NCI-H446 (cell line): ENCODE measurements at regions not wholly inside any gene's neighbourhood (a gene's known extent, or its start where the extent isn't known, plus 50 kb on each side); places are given as distances from the start of the nearest gene placed in this dataset.

Experiments
- DNase-seq, 2 experiments: peaks; one replicate each; lab custom pipeline; 2025; lab: John Stamatoyannopoulos, UW

DNA sequence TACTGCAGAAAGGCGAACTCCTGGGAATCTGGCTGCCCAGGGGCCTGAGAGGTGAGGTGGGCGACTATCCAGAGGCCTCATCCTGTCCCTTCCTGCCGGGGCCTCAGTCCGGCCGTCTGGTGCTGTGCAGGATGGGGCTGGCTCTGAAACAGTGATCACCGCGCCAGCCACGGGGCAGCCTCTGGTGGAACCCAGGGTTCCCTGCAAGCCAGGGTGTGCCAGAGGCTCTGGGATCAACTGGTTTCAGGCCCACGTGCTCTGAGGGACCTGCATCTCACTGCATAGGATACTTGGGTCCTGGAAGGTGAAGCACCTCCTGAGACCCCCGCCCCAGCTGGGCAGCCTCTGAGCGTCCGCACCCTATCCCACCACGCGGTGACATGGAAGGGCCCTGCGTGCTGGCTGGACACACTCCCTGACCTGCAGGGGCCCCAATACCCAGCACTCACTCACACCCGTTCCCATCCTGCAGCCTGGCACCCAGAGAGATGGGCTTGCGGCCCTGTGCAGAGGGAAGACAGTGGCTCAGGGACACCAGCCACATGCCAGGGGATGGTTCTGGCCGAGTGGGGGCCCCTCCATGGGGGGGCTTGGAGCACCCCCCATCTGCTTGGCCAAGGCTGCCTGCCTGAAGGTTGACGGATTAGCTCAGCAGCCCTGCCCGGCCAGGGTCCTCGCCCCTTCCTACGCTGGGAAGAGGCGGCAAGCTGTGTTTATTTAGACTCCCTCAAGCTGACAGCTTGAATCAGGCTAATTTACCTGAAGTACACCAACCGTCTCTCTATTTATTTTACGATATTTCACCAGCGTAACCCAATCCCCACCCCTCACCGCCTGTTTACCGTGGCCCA lies 64.3 kb upstream of the TTC34 start:
- DNase-seq = no peak

DNA sequence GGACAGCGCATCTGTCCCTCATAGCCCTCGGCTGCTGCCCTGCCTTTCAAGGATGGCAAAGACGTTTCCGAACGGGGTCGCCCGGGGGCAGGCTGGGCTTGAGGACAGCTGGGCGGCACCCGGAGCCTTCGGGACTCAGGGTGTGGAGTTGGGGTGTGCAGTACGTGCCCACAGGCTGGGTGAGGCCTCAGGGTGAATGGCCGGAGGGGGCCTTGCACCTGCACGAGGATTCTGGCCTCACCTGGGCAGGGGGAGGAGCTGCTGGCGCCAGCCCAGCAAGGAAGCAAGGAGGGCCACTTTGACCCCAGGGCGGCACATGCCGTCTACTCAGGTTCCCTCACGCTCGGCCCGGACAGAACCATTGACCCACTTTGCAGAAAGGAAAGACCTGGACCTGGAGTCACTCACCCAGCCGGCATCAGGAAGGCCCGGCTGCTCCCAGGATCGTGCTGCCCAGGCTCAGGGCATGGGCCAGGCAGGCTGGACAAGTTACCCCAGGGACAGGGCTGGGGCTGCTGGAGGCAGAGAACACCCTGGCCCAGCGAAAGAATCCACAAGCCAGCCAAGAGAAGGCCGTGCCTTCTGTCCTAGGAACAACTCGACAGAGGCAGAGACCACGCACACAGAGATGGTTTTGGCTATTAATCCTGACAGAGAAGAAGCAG lies 65.1 kb upstream of the TTC34 start:
- no peak for DNase-seq

DNA sequence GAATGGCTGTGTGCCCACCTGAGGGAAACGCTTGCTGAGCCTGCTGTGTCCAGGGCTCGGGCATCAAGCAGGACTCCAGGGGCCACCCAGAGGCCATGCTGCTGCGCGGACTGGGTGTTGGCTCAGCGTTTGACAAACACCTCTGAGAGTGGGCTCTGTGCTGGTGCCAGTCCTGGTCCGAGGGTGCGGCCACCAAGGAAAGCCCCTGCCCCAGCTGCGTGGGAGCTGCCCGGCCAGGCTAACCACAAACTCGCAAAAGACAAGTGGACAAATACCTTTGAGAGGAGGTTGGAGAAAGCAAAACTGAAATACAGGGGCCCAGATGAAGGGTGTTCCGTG lies 65.6 kb upstream of the TTC34 start:
- no peak for DNase-seq

DNA sequence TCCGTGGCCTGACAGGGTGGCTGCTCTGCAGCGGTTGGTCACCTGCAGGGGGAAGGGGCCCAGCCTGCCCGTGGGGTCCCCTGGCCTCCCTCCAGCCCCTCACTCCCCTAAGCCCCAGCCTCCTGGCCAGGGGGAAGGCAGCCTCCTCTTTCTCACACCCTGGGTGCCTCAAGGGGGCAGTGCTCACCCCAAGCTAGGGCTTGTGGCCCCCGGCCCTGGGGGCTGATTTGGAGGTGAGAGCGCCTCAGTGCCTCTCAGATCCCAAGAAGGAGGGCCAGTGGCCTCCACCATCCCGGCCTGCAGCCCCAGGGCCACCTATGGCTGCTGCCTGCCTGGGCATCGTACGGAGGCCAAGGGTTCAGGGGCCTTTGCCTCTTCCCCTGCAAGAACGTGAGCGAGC lies 66.4 kb upstream of the TTC34 start:
- no peak for DNase-seq

DNA sequence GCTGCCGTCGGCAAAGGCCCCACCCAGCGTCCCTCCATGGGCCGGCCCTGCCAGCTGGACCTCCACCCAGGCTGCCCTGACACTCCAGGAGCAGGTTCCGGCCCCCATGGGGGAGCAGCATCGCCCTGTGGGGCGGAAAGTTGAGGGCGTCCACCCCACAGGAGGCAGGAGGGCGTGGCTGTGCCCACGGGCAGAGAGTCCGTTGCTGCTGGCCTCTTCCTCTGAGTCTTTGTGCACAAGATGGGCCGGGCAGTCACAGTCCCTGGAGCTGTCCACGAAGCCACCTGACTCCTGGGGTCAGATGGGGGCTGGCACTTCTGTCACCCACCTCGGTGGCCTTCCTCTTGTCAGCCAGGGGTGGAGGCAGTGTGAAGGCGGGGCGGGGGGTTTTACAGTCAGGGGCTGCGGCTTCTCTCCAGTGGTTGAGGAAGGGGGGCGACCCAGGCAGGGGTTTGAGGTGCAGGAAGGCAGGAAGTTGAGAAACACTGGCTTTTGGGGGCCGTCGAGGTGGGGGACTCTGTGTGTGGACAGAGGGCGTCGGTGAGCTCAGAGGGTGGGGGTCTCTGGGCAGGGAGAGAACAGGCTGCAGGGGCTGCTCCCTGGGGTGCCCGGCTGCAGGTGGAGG lies 67.2 kb upstream of the TTC34 start:
- DNase-seq = no peak

DNA sequence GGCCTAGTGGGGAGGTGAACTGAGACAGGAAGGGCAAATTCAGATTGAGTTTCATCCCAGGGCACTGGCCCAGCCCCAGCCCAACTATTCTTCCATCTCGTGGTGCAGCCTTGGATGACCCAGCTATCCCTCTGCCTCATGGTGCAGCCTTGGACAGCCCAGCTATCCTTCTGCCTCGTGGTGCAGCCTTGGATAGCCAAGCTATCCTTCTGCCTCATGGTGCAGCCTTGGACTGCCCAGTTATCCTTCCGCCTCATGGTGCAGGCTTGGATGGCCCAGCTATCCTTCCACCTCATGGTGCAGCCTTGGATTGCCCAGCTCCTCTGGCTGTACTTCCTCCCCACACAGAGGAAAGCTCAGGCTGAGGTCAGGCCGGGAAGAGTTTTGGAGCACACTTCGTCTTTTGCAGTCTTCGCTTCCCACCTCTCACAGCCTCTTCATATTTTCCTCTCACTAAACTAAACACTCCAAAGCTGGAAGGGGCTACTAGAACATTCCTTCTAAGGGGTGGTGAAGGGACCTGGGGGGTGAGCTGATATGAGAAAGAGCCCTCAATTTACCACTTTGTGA lies 69.8 kb upstream of the TTC34 start:
- DNase-seq = no peak

DNA sequence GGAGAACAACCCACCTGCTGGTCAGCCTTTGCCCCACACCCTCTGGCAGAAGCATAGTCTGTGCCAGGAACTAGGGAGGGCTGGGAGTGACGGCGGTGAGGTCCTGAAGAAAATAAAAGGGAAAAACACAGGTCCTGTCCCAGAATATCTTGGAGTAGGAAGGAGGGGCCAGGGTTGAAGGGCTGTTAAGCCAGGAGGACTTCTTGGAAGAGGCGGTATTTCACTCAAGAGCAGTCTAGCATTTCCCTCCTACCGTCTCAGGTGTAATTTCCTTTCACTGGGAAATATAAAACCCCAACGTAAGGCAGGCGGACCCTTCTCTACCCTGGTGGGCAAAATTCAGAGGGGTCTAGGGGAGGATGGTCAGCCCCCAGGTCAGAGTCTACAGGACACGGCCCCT lies 72.7 kb upstream of the TTC34 start:
- no peak for DNase-seq

DNA sequence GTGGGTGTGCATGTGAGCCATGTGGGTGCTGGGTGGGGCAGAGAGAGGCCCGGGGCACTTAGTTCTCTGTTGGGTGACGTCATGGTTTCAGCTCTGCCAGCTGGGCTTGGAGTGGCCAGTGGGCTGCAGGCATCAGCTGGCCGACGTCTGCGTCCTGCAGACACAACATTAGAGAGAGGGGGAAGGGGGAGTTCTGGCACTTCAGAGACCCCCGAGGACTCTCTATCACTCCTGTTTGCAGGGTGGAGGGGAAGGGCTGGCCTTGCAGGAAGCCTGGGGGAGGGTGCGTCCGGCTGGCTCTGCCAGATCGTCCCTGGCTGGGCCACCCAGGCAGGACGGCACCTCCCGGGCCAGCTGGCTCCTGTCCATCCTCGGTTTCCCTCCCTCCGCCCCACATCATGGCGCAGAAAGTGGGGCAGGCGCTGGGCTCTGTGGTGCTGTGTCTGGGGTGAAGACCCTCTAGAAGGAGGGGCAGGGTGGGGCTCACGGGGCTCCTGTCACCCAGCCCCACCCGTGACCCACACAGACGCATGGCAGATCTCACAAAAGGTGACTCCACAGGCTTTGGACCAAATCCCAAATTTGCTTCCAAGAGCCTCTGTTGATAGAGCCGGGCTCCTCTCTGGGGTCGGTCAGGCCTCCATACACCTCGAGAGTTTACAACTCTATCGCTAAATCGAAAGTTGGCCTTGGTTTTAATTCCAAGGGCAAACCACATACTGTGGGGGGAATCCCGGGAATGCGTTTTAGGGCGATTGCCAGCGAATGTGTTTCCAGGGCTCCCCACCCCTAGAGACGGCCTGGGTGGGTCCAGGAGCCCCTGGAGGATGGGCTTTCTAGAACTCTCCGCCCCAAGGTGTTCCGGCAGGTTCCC lies 73.4 kb upstream of the TTC34 start:
- no peak for DNase-seq

DNA sequence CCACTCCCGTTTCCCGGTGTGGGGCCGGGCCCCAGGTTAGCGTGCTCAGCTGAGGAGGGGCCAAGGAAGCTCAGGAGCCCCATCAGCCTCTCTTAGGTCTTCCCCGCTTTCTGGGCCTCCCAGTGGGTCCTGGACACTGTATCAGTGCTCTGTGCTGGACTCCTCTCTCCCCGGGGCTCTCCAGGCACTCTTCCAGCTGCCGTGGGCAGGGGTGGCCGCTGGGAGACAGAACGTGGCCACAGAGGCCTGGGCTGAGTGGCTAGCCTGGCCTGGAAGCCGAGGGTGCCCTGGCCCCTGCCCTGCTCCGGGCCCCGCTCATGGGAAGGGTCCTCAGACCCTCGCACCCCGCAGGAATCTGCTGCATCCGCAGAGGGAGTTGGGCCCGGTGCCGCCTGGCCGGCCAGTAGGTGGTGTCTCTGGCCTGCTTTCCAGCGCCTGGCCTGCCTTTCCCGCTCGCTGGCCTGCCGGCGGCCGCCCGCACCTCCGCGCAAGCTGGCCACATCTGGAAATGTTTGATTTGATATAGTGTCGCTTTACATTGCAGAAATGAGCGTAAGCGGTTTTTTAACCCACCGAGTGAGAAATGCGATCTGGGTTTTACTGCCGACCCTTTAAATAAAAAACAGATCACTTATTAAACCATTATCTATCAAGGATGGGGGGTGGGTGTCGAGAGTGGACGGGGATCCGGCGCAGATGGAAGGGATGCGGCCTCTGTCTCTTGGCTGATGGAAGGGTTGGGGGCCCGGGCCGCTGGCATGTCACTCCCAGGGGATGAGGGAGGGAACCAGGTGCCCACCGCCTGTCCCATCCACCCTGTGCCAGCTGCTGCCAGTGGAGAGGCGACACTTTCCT lies 74.4 kb upstream of the TTC34 start:
- no peak for DNase-seq

DNA sequence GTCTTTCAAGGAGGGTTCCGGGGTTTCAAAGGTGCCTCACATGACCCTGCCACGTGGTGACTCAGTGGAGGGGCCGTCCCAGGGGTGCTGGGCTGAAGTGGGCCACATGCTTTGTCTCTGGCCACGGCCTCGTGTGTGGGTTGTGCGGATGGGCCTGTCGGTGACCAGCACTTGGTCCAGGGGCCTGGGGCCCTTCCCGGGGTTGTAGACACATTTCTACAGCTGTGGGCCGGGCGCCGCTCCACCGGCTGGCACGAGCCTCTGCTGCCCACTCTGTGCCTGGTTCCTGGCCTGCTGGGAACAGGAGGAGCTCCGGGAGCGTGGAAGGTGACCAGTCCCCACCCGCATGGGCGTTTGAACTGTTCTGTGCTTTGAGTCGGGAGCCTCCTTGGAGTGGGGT lies 75.4 kb upstream of the TTC34 start:
- no peak for DNase-seq

DNA sequence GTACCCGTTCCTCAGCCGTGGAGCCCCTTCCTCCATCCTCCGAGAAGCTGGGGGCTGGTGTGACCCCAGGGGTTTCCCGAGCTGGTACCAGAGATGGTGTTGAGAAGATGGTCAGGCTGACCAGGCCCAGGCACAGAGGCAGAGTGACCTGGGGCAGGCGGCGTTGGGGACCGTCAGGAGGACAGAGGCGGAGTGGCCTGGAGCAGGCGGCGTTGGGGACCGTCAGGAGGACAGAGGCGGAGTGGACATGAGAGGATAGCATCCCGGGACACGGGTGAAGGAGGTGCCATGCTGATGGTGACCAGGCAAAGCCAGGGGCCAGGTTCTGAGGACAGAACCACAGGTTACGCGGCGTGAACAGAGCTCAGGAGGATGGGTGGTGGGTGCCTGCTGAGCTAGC lies 75.9 kb upstream of the TTC34 start:
- no peak for DNase-seq

DNA sequence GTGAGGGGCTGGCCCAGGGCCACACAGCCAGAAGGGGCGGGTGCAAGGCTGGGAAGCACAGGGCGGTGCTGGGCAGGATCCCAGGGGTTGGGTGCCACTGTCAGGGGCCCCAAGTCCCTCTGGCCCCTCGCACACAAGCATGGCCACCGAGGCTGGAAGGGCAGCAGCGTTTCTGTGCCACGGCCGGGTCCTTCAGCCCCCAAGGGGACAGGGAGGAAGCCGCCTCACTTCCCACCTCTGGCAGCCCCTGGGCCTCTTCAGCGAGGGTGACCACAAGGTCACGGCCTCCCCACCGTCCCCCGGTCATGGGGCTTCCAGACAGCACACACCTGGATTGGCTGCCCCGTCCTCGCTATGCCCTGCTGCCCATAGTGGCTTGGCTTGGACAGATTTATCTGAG lies 77.1 kb upstream of the TTC34 start:
- DNase-seq = no peak

DNA sequence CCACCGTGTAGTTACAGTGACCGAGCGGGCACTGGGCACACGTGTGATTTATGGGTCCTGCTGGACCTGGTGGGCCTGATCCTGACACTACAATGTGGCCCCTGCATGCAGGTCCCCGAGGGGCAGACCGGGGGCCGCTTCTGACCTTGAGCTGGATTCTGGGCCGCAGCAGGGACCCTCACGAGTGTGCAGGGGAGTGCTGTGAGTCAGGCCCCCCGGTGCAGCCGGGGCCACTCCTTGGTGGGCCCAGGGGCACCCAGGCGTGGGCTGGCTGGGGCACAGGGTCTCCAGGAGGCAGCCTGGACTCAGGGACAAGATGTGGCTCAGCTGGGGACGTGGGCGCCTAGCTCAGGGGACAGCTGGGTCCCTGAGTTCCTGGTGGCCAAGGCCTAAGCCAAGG lies 77.5 kb upstream of the TTC34 start:
- DNase-seq = no peak

DNA sequence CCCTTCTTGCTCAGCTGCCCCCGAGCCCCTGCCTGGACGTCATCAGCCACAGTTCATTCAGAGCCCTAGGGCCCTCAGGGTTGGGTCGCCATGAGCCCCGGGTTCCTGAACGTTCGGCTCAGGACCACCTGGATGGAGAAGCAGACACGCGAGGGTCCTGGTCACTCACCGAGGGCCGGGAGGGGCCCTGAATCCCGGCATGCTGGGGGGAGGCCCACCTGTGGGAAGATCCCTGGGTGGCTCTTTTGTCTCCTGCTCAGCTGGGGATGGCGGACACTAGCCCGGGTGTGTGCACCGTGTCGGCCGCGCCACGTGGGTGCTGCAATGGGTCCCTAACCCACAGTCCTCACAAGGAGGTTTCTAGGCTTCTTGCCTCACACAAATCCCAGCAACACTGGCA lies 78.1 kb upstream of the TTC34 start:
- no peak for DNase-seq

DNA sequence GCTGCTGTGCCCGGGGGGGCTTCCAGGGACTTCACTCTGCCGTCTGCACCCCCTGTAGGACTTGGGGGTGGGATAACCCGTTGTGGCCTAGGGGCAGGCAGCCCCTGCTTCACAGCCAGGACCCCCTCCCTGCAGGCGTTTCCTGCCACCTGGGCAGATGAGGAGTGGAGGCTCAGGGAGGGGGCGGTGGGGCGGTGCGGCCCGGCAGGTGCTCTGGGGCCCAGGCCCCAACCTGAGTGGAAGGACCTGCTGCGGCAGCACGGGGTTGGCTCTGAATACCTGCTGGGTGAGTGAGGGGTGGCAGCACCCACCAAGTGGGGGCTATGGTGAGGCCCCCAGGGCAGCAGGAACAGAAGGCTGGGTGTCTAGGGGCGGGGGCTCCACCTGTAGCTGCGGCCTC lies 78.6 kb upstream of the TTC34 start:
- no peak for DNase-seq

DNA sequence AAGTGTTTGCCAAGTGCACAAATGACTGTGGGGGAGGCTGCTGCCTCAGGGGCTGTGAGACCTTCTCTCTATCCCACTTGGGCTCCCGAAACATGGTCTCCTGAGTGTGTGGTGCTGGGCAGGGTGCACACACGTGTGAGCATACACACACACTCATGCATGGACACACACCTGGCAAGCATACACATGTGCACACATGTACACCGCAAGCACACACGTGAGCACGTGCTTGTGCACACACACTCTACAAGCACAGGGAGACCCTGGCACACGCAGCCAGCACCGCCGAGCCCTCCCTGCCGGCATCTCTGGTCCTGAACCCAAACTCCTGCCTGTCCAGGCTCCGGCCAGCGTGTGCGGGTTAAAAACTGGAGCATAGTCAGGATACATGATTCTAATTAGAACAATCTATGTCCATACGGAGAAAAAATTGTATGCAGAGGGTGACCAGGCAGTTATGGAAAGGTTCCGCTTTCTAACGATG lies 79.4 kb upstream of the TTC34 start:
- DNase-seq = no peak

DNA sequence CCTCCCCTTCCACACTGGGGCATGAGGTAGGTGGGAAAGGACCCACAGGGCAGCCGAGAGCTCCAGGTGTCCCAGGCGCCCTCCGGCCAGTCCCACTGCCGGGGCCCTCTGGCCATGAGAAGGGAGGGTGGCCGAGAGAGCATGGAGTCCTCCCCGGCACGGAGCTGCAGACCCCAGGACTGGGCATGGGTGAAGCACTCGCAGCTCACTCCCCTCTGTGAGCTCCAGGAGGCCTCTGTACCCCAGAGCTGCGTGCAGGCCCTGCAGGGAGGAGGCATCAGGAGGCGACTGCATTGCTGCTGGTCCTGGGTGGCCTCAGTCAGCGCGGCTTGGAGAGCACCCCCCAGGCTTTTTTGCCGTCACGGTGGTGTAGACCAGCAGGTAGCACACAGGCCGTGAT lies 80.1 kb upstream of the TTC34 start:
- DNase-seq = no peak

DNA sequence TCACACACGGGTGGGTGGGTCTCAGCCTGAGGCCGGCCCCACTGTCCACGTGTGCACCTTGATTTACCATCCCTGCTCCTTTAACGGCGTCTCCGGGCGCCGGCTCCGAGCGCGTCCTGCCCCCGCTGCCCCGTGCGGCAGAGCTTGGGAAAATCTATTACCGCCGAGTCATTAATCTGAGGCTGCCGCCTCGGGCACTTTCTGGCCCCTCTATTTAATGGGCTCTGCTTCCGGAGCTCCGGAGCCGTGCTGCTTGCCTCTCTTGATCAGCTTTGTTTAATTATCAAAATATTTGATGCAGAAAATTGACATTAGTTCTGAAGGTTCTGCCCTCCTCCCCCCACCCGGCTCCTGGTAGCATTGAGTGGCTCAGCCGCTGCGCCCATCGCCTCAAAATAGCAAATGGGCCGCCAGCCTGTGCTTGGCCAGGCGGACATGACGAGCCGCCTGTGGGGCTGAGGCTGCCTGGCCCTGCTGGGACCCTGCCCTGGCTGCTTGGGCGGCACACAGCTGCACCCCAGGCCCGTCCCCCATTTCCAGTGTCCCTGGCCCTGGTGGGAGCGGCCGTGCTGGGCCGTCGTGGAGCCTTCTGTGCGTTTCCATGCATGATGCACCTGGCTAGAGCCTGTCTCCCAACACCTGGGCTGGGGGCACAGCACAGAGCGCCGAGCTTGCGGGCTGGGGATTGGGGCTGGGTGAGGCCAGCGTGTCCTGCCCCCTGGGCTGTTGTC lies 81.6 kb upstream of the TTC34 start:
- no peak for DNase-seq

DNA sequence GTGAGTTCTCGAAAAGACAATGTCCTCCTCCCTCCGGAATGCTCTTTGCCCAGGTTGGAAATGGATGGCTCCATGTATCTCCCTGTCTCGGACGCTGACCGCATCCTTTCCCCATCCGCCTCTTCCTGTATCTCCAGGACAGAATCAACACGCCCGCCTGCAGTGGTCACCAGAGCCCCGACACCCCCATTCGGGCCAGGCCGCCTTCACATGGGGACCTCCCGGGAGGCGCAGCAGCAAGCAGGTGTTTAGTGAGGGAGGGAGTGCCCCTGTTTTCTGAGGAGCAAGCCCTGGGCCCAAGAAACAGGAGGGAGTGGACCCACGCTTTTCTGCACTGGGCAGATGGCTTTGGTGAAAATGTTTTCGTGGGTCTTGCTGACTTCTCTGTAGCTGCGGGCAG lies 83.5 kb upstream of the TTC34 start:
- no peak for DNase-seq

DNA sequence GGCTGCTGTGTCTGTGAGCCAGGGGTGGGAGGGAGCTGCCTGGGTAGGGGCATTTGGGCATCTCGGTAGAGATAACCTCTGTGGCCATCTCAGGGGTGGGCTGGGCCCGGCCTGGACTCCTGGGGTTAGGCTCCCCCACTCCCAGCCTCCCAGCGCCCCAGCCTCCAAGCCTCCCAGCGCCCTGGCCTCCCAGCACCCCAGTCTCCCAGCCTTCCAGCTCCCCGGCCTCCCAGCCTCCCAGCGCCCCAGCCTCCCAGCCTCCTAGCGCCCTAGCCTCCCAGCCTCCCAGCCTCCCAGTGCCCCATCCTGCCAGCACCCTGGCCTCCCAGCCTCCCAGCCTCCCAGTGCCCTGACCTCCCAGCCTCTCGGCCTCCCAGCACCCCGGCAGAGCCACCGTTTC lies 85.1 kb upstream of the TTC34 start:
- DNase-seq = no peak
